ENCODE measurements at regions not wholly inside any gene's neighbourhood (a gene's known extent, or its start where the extent isn't known, plus 50 kb on each side); places are given as distances from the start of the nearest gene placed in this dataset.

GRCh38 chr14:96999654-97000155, 202.5 kb downstream of the VRK1 start:
- TF ChIP-seq, protein P1, sequence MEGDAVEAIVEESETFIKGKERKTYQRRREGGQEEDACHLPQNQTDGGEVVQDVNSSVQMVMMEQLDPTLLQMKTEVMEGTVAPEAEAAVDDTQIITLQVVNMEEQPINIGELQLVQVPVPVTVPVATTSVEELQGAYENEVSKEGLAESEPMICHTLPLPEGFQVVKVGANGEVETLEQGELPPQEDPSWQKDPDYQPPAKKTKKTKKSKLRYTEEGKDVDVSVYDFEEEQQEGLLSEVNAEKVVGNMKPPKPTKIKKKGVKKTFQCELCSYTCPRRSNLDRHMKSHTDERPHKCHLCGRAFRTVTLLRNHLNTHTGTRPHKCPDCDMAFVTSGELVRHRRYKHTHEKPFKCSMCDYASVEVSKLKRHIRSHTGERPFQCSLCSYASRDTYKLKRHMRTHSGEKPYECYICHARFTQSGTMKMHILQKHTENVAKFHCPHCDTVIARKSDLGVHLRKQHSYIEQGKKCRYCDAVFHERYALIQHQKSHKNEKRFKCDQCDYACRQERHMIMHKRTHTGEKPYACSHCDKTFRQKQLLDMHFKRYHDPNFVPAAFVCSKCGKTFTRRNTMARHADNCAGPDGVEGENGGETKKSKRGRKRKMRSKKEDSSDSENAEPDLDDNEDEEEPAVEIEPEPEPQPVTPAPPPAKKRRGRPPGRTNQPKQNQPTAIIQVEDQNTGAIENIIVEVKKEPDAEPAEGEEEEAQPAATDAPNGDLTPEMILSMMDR (IDR thresholded peaks at IDR 0.05), result no peak
- no peaks in the 10 kb centered on the region for H3K27me3 ChIP-seq (replicated peaks; ENCODE audit: insufficient read depth)
- no peak overlapping the region for H3K4me3 ChIP-seq
- ATAC-seq (ENCODE audit: insufficient number of reproducible peaks, low FRiP score, low read depth), result no peak
- H3K9me3 ChIP-seq, result no peaks in the 10 kb centered on the region
- H3K4me1 ChIP-seq (ENCODE audit: control insufficient read depth in 1 of 2, low read depth in 2 of 2), result no peaks in the 10 kb centered on the region
- no peak for DNase-seq (ENCODE audit: low spot score)
- H3K36me3 ChIP-seq, result no peaks in the 10 kb centered on the region
- H3K27ac ChIP-seq, result no peak overlapping the region

GRCh38 chr14:97002454-97002853, 205.3 kb downstream of the VRK1 start:
- TF ChIP-seq, protein P1 (IDR thresholded peaks at IDR 0.05), result no peak
- no peak for DNase-seq (ENCODE audit: low spot score)
- Histone ChIP-seq H3K4me1 (ENCODE audit: control insufficient read depth in 1 of 2, low read depth in 2 of 2) (no peaks in the 10 kb centered on the region), H3K4me3 (no peak overlapping the region), H3K36me3 (no peaks in the 10 kb centered on the region), H3K27me3 (replicated peaks; ENCODE audit: insufficient read depth) (no peaks in the 10 kb centered on the region), H3K27ac (no peak overlapping the region), H3K9me3 (no peaks in the 10 kb centered on the region)
- no peak for ATAC-seq (ENCODE audit: insufficient number of reproducible peaks, low FRiP score, low read depth)

GRCh38 chr14:97005934-97006333, 208.8 kb downstream of the VRK1 start:
- Histone ChIP-seq H3K27me3 (replicated peaks; ENCODE audit: insufficient read depth) (no peaks in the 10 kb centered on the region), H3K36me3 (no peaks in the 10 kb centered on the region), H3K4me3 (no peak overlapping the region), H3K4me1 (ENCODE audit: control insufficient read depth in 1 of 2, low read depth in 2 of 2) (no peaks in the 10 kb centered on the region), H3K27ac (no peak overlapping the region), H3K9me3 (no peaks in the 10 kb centered on the region)
- TF ChIP-seq, protein P1 (IDR thresholded peaks at IDR 0.05), result no peak
- no peak for DNase-seq (ENCODE audit: low spot score)
- no peak for ATAC-seq (ENCODE audit: insufficient number of reproducible peaks, low FRiP score, low read depth)

GRCh38 chr14:97010491-97011160, 213.4 kb downstream of the VRK1 start:
- TF ChIP-seq, protein P1 (IDR thresholded peaks at IDR 0.05), result no peak
- ATAC-seq (ENCODE audit: insufficient number of reproducible peaks, low FRiP score, low read depth), result no peak
- Histone ChIP-seq H3K36me3 (no peaks in the 10 kb centered on the region), H3K27ac (no peak overlapping the region), H3K4me3 (no peak overlapping the region), H3K4me1 (ENCODE audit: control insufficient read depth in 1 of 2, low read depth in 2 of 2) (no peaks in the 10 kb centered on the region), H3K27me3 (replicated peaks; ENCODE audit: insufficient read depth) (no peaks in the 10 kb centered on the region), H3K9me3 (no peaks in the 10 kb centered on the region)
- DNase-seq (ENCODE audit: low spot score), result no peak

DNA sequence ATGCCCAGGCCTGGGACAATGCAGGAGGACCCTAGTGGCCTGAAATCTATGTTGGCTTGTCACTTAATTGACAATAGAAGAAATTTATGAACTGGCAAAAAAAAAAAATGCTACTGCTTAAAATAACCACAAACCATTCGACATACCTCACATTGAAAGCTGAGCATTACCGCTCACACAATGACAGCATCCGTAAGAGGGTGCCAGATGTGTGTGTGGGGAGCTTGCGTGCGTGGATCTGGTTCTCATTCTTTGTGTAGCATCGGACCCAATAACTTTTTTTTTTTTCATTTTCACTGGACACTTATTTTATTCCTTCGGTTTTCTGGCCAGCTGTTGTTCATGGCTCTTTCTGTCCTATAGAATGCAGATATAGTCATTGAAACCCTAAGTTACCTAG, 216.7 kb downstream of the VRK1 start:
- no peaks in the 10 kb centered on the region for H3K4me1 ChIP-seq (ENCODE audit: control insufficient read depth in 1 of 2, low read depth in 2 of 2)
- H3K36me3 ChIP-seq, result no peaks in the 10 kb centered on the region
- H3K9me3 ChIP-seq, result no peaks in the 10 kb centered on the region
- DNase-seq (ENCODE audit: low spot score), result no peak
- H3K4me3 ChIP-seq, result no peak overlapping the region
- no peaks in the 10 kb centered on the region for H3K27me3 ChIP-seq (replicated peaks; ENCODE audit: insufficient read depth)
- TF ChIP-seq, protein P1 (IDR thresholded peaks at IDR 0.05), result no peak
- no peak for ATAC-seq (ENCODE audit: insufficient number of reproducible peaks, low FRiP score, low read depth)
- no peak overlapping the region for H3K27ac ChIP-seq
